LNCaP clone FGC (cell line): ENCODE measurements at regions not wholly inside any gene's neighbourhood (a gene's known extent, or its start where the extent isn't known, plus 50 kb on each side); places are given as distances from the start of the nearest gene placed in this dataset.

Experiments used
- DNase-seq: peaks from one replicate; pipeline ENCODE4 v3.0.0-alpha.2; 2011; ENCODE audit warnings: low read depth
- H3K4me3 ChIP-seq: 2 replicates; pipeline ENCODE4 v1.5.1; 2011; ENCODE audit warnings: mild to moderate bottlenecking, low read depth, low read length, control low read depth
- TF ChIP-seq, protein P1 (sequence below): IDR thresholded peaks from 2 replicates; pipeline ENCODE4 v1.5.1; 2012; ENCODE audit warnings: mild to moderate bottlenecking; ENCODE audit not compliant: control insufficient read depth, insufficient read depth; ENCODE audit errors: extremely low read depth

DNA sequence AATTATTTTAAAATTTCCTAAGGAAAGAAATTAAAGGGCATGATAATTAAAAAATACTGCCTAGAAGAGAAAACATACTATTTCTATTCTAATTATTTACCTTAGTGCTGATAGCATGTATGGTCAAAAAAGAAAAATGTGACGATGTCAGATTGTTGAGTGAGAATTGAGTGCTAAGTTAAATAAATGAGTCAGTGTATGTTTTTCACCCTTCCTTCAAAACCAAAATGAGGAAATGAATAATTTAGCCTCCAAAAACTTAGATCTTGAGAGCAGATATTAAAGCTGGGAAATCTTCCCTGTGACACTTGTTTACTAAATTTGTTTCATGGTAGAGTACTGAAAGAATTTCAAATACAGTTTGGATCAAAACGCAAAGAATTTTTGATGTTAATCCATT is 58.6 kb upstream of the NYAP2 start:
- no peak overlapping the region for H3K4me3 ChIP-seq
- TF ChIP-seq, protein P1, sequence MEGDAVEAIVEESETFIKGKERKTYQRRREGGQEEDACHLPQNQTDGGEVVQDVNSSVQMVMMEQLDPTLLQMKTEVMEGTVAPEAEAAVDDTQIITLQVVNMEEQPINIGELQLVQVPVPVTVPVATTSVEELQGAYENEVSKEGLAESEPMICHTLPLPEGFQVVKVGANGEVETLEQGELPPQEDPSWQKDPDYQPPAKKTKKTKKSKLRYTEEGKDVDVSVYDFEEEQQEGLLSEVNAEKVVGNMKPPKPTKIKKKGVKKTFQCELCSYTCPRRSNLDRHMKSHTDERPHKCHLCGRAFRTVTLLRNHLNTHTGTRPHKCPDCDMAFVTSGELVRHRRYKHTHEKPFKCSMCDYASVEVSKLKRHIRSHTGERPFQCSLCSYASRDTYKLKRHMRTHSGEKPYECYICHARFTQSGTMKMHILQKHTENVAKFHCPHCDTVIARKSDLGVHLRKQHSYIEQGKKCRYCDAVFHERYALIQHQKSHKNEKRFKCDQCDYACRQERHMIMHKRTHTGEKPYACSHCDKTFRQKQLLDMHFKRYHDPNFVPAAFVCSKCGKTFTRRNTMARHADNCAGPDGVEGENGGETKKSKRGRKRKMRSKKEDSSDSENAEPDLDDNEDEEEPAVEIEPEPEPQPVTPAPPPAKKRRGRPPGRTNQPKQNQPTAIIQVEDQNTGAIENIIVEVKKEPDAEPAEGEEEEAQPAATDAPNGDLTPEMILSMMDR = no peak
- DNase-seq = no peak

DNA sequence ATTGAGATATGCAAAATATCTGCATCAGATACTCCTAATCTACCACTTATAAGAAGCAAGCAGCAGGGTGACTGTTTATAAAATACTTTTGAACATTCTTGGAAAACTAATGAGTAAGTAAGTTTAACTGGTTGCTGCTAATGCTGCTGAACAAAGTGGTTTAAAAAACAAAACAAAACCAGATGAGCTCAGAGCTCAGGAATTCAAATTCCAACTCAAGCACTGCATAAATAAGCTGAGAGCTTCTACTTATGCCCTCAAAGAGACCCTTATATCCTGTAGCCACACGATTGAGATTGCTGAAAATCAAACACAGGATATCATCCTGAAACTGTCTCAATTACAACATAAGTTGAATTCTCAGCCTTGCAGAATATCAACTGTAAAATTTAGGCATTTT is 62.3 kb upstream of the NYAP2 start:
- H3K4me3 ChIP-seq = no peak overlapping the region
- DNase-seq = no peak
- TF ChIP-seq, protein P1 = no peak

DNA sequence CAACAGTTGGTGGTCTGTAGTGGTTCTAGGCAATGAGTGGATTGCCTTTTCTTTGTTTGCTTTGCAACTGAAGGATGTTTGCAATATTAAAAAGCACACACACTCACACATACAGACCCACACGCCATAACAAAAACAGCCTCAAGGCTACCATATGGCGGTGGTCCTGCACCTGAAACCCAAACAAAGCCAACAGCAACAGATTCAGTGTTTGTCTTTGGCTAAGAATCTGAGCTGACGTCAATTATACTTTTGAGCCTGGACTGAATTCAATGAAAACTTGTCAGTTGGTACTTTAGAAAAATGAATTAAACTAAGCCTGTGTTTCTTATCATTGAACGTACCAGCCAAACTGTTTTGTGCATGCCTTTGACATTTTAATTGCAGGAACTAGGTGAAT is 65.0 kb upstream of the NYAP2 start:
- no peak overlapping the region for H3K4me3 ChIP-seq
- no peak for DNase-seq
- TF ChIP-seq, protein P1 = no peak

DNA sequence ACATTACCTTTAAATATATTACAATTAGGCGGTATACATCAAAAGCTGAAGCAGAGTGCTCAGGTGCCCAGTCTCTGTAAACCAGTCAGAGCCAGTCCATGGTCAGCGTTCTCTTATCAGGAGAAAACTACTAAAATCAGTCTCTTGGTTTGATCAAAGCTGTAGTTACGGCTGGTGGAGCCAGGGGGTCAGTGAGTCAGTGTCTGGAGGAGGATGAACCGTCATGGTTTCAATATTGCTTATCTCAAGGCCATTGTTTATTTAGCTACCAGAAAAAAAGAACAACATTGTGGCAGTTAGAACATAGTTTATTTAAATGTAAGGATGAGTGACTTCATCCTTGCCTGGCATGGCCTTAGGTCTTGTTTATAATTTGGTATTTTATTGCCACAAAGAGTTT is 71.3 kb upstream of the NYAP2 start:
- TF ChIP-seq, protein P1 = no peak
- DNase-seq = no peak

DNA sequence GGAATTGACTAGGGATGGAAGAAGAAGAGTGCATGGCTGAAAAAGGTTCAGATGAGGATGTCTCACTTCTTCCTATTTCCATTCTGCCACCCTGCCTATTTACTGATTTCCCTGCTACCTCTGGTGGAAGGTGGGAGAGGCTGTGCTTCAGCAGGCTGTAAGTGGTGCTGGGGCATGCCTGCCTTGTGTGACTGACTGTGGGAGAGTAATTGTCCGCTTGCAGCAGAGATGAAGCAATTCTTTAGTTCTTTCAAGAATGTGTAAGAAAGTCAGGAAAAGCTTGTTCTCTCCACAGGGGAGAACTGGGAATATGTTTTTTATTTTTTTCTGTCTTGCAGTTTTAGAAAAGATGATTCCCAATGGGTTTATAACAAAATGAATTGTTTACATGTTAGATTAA is 72.5 kb upstream of the NYAP2 start:
- TF ChIP-seq, protein P1 = no peak
- no peak overlapping the region for H3K4me3 ChIP-seq
- DNase-seq = no peak

More for the DNA sequence above, 71.3 kb upstream of the NYAP2 start:
- no peak overlapping the region for H3K4me3 ChIP-seq

DNA sequence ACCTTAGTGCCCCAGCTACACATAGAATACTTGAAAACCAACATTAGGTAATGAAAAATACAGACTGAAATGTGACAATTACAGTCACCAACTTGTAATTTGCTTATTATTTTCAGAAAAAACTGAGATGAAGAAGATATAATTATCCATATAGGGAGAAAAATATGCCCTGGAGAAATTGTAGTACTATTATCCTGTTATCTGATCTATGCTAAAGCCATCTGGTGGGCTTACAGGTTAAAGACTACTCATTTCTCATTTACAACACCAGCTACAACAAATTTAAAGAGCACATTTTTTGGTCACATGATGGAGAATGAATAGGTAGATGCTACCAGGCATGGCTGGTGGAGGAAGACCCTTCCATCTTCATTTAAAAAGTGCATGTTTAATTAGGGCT is 79.6 kb upstream of the NYAP2 start:
- TF ChIP-seq, protein P1 = no peak
- H3K4me3 ChIP-seq = no peak overlapping the region
- DNase-seq = no peak

DNA sequence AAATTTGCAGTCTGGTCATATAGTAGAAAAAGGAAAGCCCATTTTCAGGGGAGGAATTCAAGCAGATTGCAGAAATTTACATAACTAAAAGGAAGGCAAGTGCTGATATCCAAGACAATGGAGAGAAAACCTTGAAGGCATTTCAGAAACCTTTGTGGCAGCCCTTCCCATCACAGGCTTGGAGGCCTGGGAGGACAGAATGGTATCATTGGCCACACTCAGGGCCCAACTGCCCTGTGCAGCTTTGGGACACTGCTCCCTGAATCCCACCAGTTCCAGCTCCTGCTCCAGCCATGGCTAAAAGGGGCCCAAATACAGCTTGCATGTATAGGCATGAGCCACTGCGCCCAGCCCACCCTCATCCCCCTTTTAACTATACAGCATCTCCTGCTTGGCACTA is 81.1 kb upstream of the NYAP2 start:
- no peak for DNase-seq
- TF ChIP-seq, protein P1 = no peak
- H3K4me3 ChIP-seq = no peak overlapping the region
